GM19372 (cell line): ENCODE measurements at regions not wholly inside any gene's neighbourhood (a gene's known extent, or its start where the extent isn't known, plus 50 kb on each side); places are given as distances from the start of the nearest gene placed in this dataset.
"Not testable (repeated sequence)": the region's sequence is repeated elsewhere in the genome, so short reads cannot be mapped to it uniquely, and the experiment has no call there.

ENCODE experiments used
- ATAC-seq: cut with Tn5 transposase; IDR thresholded peaks from one replicate; pipeline ENCODE4 v1.9.1; 2021; ENCODE audit warnings: mild to moderate bottlenecking, low read depth, moderate library complexity; ENCODE audit not compliant: unreplicated experiment

DNA sequence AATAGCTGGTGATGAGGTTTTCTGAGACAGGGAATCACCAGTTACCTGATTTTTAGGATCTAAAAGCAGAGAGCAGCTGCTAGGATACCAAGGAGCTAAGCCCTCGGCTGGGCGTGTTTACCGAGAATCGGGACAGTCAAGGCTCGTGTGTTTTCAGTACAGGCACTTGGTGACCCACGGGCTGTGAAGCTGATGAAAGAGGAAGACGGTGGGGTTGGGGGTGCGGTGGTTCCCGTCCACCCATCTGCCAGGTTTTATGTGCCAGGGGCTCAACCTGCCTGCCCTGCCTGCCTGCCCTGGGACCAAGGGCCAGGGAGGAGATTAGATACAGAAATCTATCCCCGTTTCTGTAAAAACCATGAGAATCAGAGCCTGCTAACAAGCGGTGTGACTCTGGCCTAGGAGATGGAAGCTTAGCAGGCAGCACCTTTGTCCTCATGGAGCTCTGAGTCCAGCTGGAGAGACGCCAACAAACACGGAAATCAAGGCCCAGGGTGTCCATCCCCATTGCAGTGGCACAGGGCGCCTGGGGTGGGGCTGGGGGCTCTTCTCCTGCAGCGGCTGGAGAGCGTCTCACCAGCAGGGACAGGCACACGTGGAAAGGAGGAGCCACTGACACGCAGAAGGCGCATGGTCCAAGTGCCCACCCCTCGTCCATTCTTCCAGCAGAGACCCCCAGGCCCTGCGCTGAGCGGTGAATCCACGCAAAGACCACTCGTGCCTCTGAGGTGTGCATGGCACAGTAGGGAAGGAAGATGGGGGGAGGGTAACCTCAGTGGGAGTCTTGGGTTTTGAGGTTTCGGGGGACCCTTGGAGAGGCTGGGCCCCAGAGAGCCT, 265.0 kb upstream of the TCERG1L start:
- no peak for ATAC-seq

DNA sequence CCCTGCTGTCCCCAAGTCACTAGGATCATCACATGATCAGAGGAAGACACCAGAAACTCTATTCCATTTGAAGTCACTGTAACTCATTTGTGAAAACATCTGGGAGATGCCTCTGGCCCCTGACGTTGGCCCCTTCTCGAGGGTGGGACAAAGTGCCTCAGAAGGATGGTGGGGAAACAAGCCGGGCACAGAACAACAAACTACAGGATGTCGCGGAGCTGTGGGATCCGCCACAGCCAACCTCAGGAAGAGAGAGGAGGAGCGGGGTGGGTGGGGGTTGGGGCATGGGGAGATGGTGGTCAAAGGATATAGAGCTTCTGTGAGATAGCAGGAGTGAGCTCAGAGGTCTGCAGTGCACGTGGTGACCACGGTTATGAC, 265.6 kb upstream of the TCERG1L start:
- ATAC-seq, result no peak

DNA sequence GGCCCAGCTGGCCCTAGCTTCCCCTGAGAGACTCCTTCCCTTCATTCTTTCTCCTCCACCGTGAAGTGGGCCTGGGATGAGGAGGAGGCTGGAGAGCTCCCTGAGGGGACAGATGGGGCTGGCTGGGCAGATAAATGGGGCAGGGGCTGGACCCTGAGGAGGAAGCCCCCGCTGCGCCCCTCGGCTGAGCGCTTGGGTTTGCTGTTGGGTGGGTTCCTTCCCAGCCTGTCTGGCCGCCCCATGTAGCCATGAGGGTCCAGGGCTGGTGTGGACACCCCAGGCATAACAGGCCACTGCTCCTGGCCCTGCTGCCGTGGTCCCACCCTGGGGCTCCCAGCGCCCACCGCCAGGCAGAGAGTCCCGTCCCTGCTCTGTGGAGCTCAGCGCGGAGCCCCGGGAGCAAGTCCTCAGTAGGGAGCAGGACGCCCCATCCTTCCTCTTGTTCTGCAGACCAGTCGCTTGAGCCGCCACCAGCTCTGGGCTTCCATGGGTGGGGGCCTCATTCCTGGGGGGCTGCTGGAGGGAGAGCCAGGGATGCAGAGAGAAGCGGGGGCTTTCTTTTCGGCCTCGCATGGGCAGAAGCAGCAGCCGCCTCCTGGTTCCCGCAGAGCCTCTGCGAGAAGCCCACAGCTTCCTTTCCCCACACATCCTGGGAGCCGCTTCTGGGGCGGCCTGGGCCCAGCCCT, 266.4 kb upstream of the TCERG1L start:
- no peak for ATAC-seq

DNA sequence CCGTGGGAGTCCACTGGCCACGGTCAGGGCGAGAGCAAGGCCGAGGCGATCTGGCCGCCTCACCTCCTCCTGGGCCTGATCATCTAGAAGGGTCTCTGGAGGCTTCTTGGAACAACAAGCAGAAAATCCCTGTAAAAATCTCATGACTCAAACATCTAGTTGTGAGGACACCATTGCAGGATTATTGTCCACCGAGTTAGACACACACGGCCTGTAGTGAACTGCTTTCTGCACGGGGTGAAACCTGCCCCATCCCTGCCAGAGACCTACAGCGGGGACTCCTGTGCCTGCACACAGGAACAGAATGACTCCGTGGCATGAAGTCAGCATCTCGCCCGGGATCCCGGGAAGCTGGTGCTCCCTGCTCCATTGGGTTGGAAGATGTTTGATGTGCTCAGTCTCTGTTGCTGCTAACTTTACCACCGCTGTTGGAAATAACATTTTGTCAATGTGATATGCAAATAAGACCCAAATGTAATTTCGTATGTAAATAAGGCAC, 267.0 kb upstream of the TCERG1L start:
- ATAC-seq, result no peak

DNA sequence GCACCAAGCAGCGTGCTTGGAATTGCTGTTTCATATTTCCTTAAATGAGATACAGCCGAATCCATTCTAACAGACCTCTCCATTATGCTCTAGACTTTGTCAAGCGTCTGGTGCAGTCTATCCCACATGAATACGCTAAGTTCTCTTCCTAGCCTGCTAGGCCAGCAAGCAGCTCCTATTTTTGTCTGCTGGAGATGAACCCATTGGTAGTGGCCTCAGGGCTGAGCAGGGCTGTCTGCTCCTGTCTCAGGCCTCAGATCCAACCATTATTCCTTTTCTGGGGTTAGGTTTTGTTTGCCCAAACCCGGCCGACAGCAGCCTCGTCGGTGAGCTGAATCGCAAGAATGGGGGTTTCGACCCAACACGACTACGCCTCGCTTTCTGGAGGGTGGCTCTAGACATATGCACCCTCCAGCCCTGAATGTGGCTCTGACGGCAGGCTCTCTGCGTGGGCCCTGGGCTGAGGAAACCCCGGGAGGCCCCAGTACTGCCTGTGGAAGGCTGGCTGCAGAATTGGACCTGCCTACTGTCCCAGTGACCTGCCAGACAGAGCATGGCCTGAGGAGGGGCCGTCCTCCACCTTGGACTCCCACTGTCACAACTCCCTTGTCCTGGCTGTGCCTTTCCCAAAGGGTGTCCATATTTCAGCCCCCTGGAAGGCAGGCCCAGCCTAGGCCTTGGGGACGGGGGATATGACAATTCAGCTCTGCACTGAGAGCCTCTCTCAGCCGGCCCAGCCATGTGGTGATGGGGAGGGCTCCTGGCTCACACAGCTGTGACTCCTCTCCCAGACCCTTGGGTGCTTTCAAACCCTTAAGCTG, 267.9 kb upstream of the TCERG1L start:
- ATAC-seq, result no peak

DNA sequence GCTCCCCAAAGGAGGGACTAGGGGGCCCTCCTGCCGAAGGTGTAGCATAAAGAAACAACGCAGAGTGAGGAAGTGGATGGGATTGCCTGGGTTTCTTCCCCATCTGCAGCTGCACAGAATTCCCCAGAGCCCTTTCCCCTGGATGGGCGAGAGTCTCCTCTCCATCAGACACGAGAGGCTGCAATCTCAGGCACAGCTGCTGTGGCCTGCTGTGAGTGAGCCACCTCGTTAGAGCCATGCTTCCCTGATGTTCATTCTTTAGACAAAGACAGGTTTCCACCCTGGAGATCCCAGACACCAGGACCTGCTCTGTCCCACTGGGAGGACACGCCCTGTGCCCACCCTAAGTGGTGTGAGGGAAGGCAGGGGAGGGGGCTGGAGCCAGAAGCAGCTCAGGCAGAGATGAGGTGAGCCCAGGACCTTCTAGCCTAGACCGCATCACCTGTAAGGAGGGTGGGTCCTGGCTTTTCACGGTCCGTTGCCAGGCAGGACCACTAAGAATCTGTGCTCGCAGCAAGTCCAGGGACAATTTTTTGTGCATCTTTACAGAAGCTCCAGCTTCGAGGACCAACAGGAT, 268.6 kb upstream of the TCERG1L start:
- no peak for ATAC-seq

DNA sequence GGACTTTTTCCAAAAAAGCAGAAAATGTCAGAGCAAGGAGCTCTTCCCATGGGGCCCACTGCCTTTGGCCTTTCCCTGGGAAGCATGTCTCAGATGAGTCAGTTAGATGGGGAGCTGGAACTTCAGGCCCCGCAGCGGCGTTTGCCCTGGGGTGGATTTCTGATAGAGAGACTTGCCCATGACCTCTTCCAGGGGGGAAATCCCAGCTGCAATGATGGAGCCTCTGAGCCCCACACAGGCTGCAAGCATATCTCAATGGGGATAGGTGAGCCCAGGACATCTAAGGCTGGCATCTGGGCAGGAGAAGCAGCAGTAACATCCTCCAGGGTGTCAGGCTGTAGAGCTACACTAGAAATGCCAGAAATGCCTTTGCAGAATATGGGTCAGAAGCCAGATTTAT, 269.2 kb upstream of the TCERG1L start:
- ATAC-seq, result no peak

DNA sequence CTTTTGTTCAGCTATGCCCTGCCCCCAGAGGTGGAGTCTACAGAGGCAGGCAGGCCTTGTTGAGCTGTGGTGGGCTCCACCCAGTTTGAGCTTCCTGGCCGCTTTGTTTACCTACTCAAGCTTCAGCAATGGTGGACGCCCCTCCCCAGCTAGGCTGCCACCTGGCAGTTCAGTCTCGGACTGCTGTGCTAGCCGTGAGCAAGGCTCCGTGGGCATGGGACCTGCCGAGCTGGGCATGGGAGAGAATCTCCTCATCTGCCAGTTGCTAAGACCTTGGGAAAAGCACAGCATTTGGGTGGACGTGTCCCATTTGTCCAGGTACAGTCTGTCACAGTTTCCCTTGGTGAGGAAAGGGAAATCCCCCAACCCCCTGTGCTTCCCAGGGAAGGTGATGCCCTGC, 270.0 kb upstream of the TCERG1L start:
- not testable (repeated sequence) for ATAC-seq

DNA sequence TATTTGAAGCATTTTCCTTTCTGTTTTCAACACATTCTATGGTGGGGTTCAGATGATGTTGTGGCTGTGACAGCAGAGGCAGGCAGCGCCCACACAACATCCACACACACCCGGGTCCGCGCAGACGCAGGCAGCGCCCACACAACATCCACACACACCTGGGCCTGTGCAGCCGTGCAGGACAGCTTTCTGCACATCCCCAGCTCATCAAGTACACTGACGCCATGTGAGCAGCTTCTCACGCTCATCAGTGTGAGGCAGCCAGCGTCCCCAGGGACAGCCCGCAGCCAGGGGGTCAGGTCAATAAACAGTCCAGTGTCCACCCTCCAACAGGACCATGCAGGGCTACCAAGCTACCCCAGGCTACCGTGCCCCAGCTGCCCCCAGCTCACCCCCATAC, 272.8 kb upstream of the TCERG1L start:
- ATAC-seq, result no peak

DNA sequence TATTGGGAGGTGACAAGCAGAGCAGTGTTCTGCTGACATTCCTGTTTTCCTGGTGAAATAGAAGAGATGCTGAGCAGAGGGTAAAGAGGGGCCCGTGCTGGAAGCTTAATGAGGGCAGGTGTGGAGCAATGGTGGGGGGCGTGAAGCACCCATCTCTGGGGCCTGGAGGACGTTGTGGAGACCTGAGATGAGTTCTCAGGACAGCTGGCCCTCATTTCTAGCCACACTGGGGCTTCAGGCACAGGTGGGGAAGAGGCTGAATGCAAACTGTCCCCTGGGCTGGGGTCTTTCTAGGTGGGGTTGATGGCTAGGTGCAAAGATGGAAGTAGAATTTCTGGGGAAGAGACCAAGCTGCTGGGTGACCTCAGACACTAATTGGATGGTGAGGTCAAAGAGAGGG, 274.2 kb upstream of the TCERG1L start:
- no peak for ATAC-seq

DNA sequence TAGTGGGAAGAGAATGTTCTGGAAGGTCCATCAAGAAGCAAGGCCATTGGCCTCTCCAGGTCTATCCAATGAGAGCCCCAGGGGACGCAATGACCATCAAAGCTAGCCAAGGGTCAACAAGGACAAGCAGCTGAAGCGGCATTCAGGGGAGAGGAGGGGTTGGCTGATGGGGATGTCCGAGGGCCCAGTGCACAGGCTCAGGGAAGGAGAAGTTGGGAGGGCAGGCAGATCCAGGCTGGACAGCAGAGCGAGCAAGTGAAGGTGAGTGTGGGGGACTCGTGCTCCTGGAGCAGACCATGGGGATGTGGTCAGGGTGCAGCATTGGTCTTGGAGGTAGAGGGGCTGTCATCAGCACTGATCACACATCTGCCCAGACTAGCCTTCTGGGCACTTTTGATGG, 275.4 kb upstream of the TCERG1L start:
- ATAC-seq, result no peak

DNA sequence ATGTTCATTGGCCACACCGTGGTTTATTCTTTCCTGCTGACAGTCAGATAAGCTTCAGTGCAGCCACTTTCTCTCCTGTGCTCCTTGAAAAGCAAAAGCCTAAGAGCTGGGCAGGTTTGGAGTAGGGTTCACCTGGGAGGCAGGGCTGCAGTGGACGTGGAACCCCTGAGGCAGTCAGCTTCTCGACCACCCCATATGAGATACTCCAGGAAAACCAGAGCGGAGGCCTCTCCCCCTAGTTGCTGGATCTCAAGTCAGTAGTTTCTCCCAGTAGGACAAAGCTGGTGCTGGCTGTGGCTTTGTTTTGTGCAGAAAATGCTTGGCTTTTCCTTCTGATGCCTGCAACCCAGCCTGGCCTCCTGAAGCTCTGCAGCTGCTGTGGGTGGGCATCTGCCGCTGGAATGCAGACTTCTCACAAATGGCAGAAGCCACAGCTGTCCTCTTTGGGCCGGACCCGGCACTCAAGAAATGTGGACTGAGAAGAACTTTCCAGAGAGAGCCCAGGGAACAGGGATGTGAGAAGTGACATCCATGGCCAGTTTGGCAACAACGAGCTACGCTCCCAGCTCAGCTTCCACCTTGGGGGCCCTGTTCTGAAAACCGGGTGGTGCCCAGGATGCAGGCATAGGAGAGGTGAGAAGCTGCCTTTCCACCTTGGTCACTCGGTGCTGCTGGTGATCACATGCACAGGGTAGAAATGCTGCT, 276.6 kb upstream of the TCERG1L start:
- no peak for ATAC-seq

DNA sequence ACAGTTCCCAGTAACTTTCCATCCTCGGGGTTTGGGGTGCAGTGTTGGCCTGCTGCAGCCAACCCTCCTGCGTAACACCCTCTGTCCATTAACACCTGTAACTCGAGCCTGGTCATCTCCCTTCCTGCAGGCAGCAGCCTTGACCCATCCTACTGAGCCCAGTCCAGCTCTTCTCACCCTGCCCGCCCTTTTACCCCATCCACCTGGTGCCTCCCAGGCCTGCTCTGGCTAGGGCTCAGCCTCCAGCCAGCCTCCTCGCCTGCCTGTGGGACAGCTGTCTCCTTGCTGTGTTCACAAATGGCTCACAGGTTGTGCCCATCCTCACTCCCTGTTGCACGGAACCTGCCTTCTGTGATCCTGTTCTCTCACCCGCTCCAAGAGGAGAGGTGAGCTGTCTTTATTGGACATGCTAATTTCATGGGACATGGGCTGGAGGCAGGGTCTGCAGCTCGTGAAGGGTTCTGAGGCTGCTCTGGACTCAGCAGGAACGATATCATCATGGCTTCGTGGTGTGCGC, 277.2 kb upstream of the TCERG1L start:
- no peak for ATAC-seq

DNA sequence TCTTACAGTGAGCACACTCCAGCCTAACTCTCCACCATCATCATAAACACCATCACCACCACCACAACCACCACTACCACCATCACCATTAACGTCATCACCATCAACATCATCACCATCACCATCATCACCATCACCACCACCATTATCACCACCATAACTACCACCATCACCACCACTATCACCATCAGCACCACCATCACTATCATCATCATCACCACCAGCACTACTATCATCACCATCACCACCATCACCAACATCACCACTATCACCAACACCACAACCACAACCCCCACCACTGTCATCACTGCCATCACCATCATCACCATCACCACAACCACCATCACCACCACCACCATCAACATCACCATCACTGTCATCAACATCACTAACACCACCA, 279.0 kb upstream of the TCERG1L start:
- no peak for ATAC-seq

DNA sequence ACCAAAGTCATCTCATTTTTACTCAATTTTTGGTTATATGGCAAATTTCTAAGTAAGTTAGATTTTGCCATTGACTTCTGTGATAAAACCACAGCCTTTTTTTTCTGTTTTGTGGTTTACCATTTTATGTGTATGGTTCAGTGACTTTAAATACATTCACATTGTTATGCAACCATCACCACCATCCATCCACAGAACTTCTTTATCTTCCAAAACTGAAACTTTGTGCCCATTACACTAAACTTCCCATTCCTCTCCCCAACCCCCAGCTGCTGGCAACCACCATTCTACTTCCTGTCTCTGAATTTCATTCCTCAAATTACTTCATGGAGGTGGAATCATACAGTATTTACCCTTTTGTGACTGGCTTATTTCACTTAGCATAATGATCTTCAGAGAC, 280.4 kb upstream of the TCERG1L start:
- no peak for ATAC-seq

DNA sequence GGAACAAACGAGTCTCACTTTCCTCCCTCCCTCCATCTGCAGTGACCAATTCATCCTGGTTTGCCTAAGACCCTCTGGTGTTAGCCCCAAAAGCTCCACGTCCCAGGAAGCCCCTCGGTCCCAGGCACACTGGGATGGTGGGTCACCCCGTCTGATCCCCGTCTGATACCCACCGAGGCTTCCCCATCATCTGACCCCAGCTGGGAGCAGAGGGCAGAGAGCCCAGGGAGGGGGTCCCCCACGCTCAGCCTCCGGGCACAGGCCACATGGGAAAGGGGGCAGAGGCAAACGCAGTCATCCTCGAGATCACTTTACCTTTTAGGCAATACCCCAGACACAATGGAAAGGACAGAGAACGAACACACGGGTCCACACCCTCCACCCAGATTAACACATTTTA, 291.6 kb upstream of the PPP2R2D start:
- ATAC-seq, result no peak

DNA sequence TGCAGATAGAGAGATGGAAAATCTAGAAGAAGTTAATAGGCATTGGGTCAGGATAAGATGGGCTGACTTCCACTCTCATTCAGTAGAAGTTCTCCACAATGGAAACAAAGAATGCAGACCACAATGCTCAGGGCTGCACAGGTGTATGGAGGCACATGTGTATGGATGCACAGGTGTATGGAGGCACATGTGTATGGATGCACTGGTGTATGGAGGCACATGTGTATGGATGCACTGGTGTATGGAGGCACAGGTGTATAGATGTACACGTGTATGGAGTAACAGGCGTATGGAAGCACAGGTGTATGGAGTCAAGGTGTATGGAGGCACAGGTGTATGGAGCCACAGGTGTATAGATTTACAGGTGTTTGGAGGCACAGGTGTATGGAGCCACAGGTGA, 285.7 kb upstream of the PPP2R2D start:
- ATAC-seq, result no peak

DNA sequence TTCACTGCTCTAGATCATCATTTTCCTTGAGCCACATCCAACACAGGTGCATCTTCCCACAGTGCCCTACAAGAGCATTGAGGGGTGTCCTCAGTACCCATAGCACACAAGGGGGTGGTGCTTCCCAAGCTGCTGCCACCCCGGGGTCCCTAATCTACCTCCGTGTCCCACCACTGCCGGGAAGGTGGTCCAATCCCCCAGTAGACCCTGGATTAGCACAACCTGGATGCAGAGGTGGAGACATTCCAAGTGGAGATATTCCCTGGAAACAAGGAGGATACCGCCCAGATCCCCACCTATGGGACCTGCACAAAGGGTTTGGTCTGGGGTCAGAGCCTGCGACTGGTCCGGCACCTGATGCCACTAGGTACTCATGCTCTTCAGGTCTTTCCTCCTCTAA, 284.8 kb upstream of the PPP2R2D start:
- no peak for ATAC-seq

DNA sequence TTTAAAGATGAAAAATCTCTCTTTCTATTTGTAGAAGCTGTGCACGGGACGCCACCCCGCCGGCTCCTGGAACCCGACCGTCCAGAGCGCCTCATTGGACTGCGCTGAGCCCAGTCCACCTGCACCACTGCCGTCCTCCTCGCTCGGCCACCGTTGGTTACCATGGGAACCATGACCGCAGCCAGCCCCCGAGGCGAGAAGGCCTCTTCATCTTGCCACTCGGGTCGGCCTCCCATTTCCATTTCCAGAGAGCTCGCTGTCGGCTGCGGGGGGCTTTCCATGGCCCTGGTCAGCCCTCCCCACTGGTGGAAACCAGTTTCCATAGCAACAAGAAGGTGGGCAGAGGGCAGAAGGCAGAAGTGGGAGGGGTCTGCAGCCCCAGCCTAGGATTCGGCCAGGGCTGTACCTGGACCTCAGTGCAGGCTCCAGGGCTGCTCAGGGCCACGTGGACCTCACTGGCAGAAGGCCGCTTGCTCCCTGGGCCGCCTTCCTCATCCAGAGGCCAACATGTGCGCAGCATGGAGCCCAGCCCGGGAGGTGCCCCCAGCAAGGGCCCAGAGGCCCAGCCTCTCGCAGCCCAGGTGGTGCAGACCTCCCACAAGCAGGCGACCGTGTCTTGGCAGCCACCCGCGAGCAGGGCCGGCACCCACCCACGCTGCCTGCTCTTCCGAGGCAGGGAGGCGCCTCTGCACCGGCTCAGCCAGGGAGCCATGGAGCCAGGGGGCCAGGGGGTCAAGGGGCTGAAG, 283.5 kb upstream of the PPP2R2D start:
- ATAC-seq, result no peak
